ENCODE measurements at regions not wholly inside any gene's neighbourhood (a gene's known extent, or its start where the extent isn't known, plus 50 kb on each side); places are given as distances from the start of the nearest gene placed in this dataset.

DNA sequence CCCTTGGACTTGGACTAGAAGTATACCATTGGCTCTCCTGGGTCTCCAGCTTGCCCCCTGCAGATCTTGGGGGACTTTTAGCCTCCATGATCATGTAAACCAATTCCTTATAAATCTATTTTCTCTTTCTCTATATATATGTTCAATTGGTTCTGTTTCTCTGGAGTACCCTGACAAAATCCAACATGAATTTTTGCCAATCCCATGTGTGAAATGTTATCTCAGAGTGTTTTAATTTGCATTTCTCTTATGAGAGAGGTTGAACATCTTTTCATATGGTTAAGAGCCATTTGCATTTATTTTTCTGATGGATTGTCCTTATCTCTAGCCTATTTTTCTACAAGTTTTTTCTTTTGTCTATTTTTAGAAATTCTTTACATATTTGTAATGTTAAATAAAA, 131.7 kb upstream of the NEO1 start:
- TF ChIP-seq, protein P1, sequence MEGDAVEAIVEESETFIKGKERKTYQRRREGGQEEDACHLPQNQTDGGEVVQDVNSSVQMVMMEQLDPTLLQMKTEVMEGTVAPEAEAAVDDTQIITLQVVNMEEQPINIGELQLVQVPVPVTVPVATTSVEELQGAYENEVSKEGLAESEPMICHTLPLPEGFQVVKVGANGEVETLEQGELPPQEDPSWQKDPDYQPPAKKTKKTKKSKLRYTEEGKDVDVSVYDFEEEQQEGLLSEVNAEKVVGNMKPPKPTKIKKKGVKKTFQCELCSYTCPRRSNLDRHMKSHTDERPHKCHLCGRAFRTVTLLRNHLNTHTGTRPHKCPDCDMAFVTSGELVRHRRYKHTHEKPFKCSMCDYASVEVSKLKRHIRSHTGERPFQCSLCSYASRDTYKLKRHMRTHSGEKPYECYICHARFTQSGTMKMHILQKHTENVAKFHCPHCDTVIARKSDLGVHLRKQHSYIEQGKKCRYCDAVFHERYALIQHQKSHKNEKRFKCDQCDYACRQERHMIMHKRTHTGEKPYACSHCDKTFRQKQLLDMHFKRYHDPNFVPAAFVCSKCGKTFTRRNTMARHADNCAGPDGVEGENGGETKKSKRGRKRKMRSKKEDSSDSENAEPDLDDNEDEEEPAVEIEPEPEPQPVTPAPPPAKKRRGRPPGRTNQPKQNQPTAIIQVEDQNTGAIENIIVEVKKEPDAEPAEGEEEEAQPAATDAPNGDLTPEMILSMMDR (IDR thresholded peaks at IDR 0.05; ENCODE audit: low read depth, low read length), result no peak
- no peak for TF ChIP-seq POLR2A (IDR thresholded peaks at IDR 0.05; ENCODE audit: extremely low read depth, insufficient read length)
